Caki2 (cell line): ENCODE measurements at regions not wholly inside any gene's neighbourhood (a gene's known extent, or its start where the extent isn't known, plus 50 kb on each side); places are given as distances from the start of the nearest gene placed in this dataset.

Experiments used
- DNase-seq: peaks from one replicate; pipeline ENCODE4 v3.0.0-alpha.2; 2015; ENCODE audit warnings: low read depth
- in situ Hi-C: cut with HindIII; loops from 2 replicates; pipeline ENCODE4 v1.10.0; 2016; ENCODE audit warnings: low sequenced_read_pairs, low pct_unique_long_range_greater_than_20kb, mixed read lengths

GRCh38 chr22:27558658-27559371, 242.7 kb downstream of the MN1 start:
- no peak for DNase-seq
- in situ Hi-C loops: no loop called here

GRCh38 chr22:27560781-27561180, 240.8 kb downstream of the MN1 start:
- in situ Hi-C loops: no loop called here
- DNase-seq: no peak

GRCh38 chr22:27561286-27561904, 240.2 kb downstream of the MN1 start:
- DNase-seq: no peak
- in situ Hi-C loops: no loop called here

DNA sequence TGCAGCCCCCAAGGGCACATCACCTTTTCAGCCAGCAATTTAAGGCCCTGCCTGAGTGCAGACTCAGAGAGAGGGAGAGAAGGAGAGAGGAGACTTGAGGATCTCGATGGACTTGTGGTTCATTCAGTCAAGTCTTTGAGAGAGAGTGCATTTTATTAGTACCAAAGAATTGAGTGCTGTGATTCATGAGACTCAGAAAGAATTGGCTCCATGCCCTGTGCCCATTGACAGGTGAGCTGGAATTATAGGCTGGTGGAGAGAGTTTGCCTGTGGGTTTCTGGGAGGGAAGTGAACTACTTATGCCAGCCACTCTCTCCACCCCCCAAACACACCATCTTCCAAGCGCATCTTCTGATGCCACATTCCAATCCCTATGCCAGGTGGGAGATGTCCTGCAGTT, 236.8 kb downstream of the MN1 start:
- DNase-seq: no peak
- in situ Hi-C loops: no loop called here

GRCh38 chr22:27566602-27567001, 235.0 kb downstream of the MN1 start:
- in situ Hi-C loops: no loop called here
- no peak for DNase-seq

DNA sequence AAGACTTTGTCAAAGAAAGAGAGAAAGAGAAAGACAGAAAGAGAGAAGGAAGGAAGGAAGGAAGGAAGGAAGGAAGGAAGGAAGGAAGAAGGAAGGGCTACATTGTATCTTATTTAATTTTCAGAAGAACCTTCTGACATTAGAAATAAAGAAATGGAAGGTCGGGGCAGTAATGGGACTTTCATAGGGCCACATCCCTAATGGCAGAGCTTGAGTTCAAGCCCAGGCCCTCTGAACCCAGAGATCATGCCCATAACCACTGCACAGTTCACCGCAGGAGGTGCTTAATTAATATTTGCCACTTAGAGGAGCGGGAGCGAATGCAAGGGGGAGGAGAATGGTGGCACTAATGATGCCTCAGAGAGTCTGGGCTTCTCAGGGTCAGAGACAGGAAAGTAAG, 233.3 kb downstream of the MN1 start:
- DNase-seq: no peak
- in situ Hi-C loops: no loop called here

DNA sequence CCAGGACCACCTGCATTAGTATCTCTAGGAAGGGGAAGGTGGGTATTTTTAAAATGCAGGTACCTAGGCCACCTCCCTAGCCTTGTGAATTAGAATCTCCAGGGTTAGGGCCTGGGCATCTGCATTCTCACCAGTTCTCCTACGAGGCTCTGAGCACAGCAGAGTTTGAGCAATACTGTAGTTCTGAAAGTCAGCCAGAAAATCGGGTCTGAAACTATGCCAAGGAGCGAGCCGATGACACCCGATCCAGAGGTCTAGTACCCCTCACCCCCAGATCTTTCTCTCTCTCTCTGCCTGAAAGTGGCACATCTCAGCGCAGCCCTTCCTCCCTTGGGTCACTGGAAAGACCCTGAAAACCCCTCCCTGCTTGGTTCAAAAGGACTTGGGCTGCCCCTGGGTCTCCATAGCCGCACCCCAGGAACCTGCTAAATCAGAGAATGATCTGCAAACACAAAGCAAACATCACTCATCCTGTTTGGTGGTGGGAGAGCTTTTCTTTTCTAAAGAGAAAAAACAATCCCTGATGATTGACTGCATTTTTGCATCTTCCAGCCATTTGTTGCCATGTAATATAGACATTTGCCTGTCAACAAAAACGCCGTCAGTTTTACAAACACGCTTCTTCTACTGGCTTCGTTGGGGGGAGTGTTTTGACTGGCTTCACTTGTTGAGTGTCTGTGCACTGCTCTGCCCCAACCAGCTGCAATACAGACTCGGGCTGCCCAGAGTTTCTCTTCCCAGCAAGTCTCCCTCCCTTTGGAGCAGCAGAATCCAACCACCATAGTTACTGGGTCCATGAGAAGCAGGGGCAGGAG, 229.9 kb downstream of the MN1 start:
- in situ Hi-C loops: no loop called here

DNA sequence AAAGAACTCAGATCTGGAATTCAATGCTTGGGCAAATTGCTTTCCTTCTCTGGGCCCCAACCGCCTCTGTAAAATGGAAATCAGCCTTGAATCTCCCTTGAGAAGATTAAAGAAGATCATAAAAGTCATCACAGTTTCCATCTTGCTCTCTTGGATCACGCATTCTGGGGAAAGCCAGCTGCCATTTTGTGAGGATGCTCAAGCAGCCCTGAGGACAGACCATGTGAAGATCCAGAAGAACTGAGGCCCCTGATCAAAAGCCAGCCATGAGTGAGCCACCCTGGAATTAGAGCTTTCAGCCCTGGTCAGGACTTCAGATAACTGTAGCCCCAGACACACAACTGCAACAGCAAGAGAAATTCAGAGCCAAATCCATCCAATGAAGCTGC, 229.3 kb downstream of the MN1 start:
- DNase-seq: no peak
- in situ Hi-C loops: no loop called here

More for the DNA sequence above, 229.9 kb downstream of the MN1 start:
- DNase-seq: no peak

DNA sequence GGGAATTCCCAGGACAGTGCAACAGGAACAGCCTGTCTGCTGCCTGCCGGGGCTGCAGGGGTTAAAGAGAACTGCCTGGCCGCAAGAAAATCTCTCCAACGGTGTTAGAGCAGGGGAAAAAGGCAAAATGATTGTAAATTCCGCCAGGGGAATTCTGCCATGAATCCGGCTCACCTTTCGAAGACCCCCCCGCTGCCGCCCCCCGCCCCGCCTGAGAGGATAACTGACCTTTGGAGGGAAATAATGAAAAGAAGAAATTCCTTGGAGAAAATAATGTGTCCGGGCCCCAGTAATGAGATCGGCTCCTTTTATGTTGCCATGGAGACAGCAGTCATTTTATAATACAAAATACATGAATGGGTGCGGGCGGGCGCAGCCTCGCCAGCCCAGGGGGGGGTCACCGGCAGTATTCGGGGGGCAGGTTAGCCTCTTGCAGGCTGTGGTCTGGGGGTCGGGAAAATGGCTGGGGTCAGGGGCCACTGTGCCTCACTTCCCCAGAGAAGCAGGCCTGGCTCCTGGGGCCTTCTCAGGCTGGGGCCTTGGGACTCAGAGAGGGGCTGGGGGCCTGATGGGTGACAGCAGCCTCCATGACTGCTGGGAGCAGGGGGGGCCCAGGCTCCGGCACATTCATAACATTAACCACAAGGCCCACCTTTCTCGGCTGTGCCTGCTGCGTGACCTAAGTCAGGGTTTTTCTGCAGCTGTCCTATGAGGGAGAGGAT, 228.1 kb downstream of the MN1 start:
- in situ Hi-C loops: no loop called here
- no peak for DNase-seq

DNA sequence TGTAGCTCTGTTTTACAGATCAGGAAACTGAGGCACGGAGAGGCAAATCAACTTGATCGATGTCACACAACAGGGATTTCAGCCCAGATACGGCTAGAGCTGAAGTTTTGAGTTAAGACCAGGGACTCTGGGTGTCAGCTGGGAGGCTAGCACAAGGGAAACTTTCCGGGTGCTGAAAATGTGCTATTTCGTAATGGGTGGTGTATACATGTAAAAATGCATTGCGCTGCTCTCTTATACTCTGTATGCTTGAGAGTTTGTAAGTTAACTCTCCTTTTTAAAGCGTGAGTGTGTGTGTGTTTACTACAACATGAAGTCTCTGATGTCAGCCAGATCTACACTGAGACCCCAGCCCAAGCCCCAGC, 227.6 kb downstream of the MN1 start:
- in situ Hi-C loops: no loop called here

DNA sequence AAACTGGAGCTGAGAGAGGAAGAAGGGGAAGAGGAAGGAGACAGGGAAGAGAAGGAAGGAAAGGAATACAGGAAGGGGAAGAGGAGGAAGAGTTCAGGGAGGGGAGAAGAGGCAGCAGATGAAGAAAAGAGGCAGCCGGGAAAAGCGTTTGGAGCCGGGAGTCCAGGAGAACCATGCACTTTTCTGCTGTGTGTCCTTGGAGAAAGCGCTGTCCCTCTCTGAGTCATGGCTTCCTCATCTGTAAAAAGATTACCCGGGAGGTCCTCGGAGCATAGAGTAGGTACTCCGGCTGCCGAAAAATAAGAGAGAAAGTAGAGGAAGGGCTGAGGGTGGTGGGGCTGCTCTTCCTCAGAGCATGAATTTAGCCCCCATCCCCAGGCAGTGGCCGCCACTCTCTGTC, 226.9 kb downstream of the MN1 start:
- DNase-seq: no peak
- in situ Hi-C loops: no loop called here

More for the DNA sequence above, 227.6 kb downstream of the MN1 start:
- DNase-seq: no peak

DNA sequence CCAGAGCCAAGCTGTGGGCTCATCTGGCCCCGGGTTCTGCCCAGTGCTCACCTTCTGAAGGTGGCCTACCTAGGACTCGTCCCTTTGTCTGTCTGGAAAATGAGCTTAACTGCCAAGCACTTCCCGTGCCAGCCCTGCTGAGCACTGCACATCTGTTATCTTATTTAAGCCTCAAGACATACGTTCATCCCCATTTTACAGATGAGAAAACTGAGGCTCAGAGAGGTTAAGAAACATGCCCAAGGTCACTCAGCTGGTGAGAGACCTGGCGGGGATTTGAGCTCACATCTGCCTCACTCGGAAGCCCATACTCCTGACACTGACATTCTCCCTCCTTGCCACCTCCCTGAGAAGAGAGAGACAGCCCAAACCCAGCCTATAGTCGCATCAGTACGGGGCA, 226.2 kb downstream of the MN1 start:
- in situ Hi-C loops: no loop called here

GRCh38 chr22:27576413-27576812, 225.1 kb downstream of the MN1 start:
- DNase-seq: no peak
- in situ Hi-C loops: no loop called here

More for the DNA sequence above, 226.2 kb downstream of the MN1 start:
- DNase-seq: no peak

- in situ Hi-C loops: no loop called here
- DNase-seq: no peak
Measured at GRCh38 chr22:27576815-27577573, 224.6 kb downstream of the MN1 start.

DNA sequence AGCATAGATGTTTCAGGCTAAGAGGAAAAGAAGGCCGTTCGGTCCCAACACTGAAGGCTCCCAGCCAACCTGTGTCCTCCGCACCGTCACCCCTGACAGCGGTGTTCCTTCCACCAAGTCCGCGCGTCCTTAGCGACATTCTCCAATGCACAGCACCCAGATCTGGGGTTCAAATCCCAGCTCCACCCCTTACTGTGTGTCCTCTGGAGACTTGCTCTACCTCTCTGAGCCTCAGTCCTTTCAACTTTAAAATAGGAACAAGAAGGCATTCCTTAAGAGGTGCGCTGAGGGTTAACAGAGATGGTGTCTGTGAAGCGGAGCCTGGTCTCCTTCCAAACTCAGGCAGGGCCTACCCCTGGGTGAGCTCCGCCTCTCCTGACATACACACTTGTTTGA, 224.0 kb downstream of the MN1 start:
- in situ Hi-C loops: no loop called here
- no peak for DNase-seq

- no peak for DNase-seq
- in situ Hi-C loops: no loop called here
Measured at GRCh38 chr22:27578937-27579617, 222.5 kb downstream of the MN1 start.

- peak; percentile 15 for DNase-seq
- in situ Hi-C loops: no loop called here
Measured at GRCh38 chr22:27580311-27580897, 221.2 kb downstream of the MN1 start.
